COR-L47 (cell line): ENCODE measurements at regions not wholly inside any gene's neighbourhood (a gene's known extent, or its start where the extent isn't known, plus 50 kb on each side); places are given as distances from the start of the nearest gene placed in this dataset.

Source experiments
- DNase-seq: peaks from one replicate; lab custom pipeline; 2025; lab: John Stamatoyannopoulos, UW

DNA sequence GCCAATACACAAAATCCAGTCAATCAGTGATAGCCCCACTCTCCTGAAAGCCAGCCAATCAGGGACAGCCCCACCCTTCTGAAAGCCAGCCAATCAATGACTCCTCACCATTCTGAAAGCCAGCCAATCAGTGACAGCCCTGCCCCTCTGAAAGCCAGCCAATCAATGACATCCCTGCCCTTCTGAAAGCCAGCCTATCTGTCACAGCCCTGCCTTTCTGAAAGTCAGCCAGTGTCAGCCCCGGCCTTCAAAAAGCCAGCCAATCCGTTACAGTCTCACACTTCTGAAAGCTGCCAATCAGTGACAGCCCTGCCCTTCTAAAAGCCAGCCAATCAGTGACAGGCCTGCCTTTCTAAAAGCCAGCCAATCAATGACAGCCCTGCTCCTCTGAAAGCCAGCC lies 95.9 kb upstream of the HDAC4 start:
- no peak for DNase-seq

- no peak for DNase-seq
These were observed 95.0 kb upstream of the HDAC4 start for GRCh38 chr2:239495791-239496233.

GRCh38 chr2:239495175-239495574 lies 94.4 kb upstream of the HDAC4 start:
- no peak for DNase-seq

- no peak for DNase-seq
These were observed 93.8 kb upstream of the HDAC4 start for GRCh38 chr2:239494578-239494977.

GRCh38 chr2:239489481-239489880 lies 88.7 kb upstream of the HDAC4 start:
- DNase-seq: no peak

- no peak for DNase-seq
These were observed 87.3 kb upstream of the HDAC4 start for GRCh38 chr2:239488125-239488524.

GRCh38 chr2:239487272-239487671 lies 86.5 kb upstream of the HDAC4 start:
- no peak for DNase-seq

DNA sequence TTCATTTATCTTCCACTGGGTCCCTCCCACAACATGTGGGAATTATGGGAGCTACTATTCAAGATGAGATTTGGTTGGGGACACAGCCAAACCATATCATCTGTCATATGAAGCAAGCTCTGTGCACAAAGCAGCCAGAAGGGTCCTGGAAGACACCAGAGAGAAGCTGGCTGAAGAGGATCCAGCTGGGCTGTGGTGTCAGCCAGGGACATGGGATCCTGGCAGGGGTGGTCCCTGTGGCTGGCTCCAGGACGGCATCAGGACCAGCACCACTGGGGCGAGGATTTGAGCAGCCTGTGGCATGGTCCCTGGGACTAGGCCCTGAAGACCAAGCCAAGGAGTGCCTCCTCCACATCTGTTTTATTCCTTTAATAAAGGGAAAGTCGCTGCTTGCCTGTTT lies 84.8 kb upstream of the HDAC4 start:
- DNase-seq: no peak

DNA sequence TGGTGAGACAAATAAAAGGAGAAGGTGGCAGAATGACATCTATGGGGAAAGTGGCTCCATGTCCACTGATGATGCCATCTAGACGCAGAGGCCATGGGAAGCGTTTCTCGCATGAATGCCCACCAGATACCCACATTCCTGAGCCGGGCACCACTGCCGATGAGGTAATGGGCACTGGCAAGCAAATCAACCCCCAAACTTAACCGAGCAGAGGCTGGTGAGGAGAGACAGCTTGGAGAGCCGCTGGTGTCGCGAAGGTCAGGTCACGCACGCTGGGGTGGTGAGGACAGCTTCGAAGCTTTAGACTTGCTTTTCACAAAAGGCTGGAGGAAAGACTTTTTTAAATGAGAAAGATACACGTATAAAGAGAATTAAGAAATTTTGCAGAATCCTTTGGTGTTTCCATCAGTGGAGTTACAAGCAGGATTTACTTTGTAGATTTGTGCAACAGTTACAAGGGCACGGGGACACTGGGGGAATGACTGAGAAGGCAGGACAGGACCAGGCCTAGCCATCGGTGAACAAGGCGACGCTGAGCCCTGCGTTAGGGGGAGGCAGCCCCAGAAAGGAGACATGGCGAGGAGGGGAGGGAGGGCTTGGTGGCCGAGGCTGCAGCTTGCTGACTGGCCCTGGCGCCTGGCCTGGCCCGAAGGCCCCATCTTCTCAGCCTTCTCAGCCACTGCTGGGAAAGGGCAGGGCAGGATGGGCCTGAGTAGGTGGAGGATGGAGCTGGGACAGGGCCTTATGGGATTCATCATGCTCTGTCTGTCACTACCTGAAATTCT lies 83.9 kb upstream of the HDAC4 start:
- DNase-seq: no peak

DNA sequence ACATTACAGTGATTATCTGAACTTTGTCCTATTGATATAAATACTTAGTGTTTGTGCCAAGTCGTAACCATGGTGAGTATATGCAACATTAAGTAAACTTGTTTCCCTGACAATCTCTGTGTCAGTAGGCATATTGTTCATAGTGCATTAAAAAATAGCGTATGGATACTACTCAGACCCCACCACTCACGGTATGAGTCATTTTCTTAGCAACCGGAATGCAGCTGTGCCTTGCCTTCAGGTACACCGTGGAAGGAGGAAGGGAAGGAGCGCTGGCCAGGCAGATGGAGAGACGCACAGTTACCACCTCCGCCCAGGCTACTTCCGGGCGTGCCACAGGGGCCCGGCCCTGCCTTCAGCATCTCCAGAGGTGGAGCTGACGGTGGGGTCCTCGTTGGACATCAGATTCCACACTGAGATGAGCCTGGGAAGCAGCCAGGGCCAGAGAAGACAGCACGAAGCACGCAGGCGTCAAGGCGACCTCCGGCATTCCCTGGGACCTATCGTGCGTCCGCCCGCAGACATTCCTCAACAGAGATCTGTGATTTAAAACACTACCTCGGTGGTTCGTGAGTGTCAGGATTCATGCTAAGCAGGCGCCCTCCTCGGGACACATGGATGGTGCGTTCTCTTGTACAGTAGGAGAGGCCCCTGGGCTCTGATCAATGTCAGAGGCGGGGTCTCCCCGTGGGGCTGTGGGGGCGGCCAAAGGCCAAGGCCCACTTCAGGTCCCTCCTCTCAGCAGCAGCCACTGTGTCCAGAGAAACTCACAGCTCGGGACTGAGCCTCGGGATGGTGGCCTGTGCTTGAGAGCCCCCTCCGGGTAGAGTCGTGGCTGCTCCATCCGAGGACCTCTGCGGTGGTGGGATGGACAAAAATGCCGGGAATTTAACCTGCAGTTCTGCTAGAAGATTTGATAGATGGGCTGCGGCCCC lies 82.2 kb upstream of the HDAC4 start:
- no peak for DNase-seq

DNA sequence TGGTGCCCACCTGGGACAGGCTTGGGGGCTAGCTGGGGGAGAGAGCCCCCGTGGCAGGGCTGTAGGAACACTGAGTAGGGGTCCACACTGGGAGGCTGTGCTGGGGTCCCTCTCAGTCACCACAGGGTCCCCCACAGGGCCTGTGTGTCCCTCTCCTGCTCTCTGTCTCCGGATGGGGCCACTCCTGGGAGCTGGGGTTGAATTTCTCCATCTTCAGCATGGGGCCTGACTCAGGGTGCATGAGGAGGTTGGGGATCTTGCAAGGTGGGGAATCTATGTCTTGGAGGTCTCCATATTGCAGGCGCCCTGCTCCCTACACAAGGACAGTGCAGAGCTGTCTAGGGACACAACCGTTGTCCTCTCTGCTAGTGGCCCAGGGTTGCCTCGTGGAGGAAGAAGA lies 78.7 kb upstream of the HDAC4 start:
- DNase-seq: no peak

DNA sequence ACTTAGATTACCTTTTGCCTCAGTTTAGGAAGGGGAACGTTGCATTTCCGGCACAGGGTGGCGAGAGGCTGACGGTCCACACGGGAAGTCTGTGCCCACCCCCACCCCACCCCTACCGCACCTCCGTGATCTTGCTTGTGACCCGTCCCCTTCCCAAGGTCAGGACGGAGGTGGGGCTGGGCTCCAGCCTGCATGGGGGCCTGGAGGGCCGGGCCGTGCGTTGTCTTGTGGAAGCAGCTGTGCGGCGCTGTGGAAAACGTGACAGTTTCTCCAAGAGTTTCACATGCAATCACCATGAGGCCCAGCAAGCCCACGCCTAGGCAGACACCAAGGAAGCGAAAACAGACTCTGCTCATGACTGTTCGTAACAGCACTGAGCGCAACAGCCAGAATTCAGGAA lies 76.8 kb upstream of the HDAC4 start:
- no peak for DNase-seq

DNA sequence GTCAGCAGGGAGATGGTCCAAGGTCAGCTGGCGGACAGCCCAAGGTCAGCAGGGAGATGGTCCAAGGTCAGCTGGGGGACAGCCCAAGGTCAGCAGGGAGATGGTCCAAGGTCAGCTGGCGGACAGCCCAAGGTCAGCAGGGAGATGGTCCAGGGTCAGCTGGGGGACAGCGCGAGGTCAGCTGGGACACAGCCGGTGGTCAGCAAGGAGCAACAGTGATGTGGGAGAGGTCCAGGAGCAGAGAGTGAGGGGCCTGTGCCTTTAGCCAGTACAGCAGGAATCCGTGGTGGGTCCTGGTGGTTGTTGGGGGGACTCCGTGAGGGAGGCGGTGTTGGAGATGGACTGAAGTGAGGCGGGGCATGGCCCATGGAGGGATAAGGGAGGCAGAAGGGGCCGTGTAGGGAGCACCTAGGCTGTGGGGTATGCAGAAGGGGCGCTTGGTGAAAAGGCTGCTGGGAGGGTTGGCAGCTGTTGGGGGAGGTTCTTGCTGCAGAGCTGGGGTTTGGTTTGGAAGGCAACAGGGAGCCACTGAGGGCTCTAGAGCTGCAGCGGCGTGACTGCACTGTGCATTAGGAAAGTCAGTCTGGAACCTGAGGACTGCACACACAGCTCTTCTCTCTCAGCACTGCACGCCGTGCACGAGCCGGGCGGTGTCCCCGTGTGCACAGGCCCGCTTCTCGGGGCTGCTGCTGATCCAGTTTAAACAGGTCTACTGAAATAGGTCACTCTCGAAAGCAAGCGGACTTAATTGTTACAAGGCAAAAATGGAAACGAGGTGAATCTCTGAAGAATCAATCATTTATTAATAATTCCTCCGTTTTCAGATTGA lies 76.2 kb upstream of the HDAC4 start:
- DNase-seq: no peak

DNA sequence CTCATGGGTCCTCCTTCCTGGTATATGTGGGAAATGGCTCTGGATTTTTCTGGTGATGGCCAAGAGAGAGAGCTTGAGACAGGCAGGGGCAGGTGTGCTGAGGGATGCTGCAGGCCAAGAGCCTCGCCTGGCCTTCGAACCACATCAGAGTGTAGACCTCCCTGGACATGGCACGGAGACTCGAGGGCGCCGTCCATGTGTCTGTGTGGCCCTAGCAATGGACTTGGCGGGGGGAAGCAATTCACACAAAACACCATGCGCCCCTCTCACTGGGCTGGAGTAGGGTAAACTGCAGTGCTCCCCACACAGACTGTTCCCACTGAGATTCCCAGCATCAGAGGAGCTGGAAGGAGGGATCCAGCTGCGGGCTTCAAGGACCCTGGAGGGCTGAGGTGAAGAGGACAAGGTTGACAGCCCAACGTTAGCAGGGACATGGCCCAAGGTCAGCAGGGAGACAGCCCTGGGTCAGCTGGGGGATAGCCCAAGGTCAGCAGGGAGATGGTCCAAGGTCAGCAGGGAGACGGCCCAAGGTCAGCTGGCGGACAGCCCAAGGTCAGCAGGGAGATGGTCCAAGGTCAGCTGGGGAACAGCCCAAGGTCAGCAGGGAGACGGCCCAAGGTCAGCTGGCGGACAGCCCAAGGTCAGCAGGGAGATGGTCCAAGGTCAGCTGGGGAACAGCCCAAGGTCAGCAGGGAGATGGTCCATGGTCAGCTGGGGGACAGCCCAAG lies 75.4 kb upstream of the HDAC4 start:
- no peak for DNase-seq

DNA sequence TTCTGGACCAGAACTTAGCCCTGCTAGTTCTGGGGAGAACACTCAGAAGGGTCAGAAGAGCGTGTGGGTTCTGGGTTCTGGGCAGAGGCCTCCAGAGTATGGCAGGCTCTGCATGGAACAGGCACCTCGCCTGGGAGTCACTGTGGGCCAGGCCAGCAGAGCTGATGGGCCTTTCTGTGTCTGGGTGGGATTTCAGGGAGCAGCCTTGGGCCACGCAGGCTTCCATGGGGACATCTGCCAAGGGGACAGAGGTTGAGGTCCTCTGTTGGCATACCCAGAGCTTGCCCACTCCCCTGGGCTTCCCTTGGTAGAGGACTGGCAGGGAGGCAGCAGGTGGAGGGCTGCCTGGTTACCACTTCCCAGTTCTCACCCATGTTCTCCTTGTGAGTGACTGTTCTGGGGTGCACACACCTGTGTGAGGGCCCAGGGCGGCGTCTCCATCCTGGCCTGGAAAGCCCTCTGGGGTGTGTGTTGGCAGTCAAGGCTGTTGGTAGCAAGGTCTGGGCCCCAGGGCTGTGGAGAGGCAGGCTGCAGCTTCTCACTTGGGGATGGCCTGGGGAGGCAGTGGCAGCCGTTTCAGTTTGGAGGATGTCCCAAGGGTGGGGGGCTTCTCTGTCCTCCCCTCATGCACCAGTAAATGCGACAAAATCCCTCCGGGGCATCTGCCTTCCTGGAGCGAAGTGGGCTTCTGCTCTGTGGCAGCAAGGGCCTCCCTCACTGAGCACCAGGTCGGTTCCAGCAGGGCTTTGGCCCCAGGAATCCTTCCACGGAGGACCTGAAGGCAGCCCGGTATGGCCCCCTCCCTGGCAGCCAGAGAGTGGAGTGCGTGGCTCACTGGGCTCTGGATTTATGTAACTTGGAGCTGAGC lies 74.6 kb upstream of the HDAC4 start:
- DNase-seq: no peak

DNA sequence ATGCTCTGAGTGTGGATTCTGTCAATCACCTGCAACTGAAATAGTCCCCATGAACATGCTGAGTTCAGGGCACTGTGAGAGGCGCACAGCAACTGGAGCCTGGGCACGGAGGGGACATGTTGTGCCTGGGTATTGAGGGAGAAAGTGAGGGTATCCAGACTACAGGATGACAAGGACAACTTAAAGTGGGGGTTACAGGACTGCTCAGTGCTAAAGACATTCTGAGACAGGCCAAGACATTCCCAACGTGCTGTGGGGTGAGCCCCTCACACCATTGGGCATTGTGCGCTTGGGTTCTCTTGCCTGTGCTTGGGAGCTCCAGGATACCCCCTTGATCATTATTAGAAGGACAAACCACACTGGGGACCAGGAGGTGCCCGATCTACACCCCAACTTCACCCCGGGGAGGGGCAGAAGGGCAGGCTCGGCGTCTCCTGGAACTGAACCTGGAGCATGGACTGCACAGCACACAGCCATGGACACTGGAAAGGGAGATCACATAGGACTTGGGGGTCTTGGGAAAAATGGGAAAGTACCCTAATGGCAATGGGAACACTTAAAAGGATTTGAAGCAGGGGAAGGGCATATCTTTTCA lies 72.5 kb upstream of the HDAC4 start:
- DNase-seq: no peak

- DNase-seq: peak; percentile 92
These were observed 71.5 kb upstream of the HDAC4 start for GRCh38 chr2:239472235-239472775.

DNA sequence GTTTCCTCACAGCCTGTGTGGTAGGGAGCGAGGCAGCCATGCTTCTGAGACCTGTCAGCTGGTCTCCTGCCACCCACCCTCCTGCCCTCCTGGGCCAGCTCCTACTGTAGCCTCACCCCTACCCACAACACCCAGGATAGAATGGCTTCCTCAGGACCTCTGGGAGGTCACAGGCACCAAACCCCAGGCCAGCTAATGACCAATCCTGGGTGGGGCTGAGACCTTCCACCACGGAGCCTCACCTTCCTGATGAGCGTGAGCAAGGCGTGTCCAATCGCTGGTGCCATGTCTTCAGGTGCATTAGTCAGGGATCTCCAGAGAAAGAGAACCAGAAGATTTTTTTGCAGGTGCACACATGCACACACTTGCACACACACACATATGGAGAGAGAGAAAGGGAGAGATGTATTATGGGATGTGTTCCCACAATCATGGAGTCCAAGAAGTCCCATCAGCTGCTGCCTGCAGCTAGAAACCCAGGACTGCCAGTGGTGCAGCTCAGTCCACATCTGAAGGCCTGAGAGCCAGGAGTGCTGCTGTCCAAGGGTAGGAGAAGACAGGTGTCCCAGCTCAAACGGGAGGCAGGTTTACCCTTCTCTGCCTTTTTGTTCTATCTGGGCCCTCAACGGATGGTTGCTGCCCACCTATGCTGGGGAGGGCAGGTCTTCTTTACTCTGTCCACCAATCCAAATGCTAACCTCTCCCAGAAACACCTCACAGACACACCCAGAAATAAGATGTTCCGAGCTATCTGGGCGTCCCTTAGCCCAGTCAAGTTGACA lies 70.4 kb upstream of the HDAC4 start:
- DNase-seq: no peak
